Testis (tissue), 2 donors: ENCODE measurements at regions not wholly inside any gene's neighbourhood (a gene's known extent, or its start where the extent isn't known, plus 50 kb on each side); places are given as distances from the start of the nearest gene placed in this dataset.
"Not testable (repeated sequence)": the region's sequence is repeated elsewhere in the genome, so short reads cannot be mapped to it uniquely, and the experiment has no call there.

Experiments
- DNase-seq: peaks from one replicate; pipeline ENCODE4 v3.0.0-alpha.2; 2019
- H3K27ac ChIP-seq, 2 donors: fragments of 200-600 bp; sonication (generic); one replicate each; pipeline ENCODE4 v1.5.1; 2019
- H3K27me3 ChIP-seq: fragments of 200-600 bp; sonication (generic); one replicate; pipeline ENCODE4 v1.5.1; 2019
- H3K36me3 ChIP-seq: fragments of 200-600 bp; sonication (generic); one replicate; pipeline ENCODE4 v1.5.1; 2017; ENCODE audit warnings: low read depth; ENCODE audit errors: missing control alignments
- H3K4me1 ChIP-seq: fragments of 200-600 bp; sonication (generic); one replicate; pipeline ENCODE4 v1.5.1; 2019
- H3K4me3 ChIP-seq, 2 donors: fragments of 200-600 bp; sonication (generic); one replicate each; pipeline ENCODE4 v1.5.1; 2017 to 2019
- H3K9me3 ChIP-seq: fragments of 200-600 bp; sonication (generic); one replicate; pipeline ENCODE4 v1.5.1; 2017
- CTCF ChIP-seq, 3 experiments: fragments of 450-650 bp in 2 of 3; fragments of 200-600 bp in 1 of 3; sonication (generic) in 1 of 3; IDR thresholded peaks; one replicate each; pipeline ENCODE4 v1.5.1; 2016 to 2019; ENCODE audit warnings: antibody characterized with exemption in 3 of 3, mild to moderate bottlenecking in 2 of 3, moderate library complexity in 1 of 3
- POLR2A ChIP-seq: fragments of 450-650 bp; IDR thresholded peaks from one replicate; pipeline ENCODE4 v1.6.1; 2017; ENCODE audit warnings: antibody characterized with exemption, mild to moderate bottlenecking, moderate library complexity
- whole genome bisulfite sequencing, 2 donors: methylation state at CpG; one replicate each; pipeline ENCODE4 v1.1.5; 2018; 5-methylcytosine and 5-hydroxymethylcytosine counted together
- intact Hi-C: fragments of 100-400 bp; cut with DNase I; formaldehyde crosslinking; loops from one replicate; pipeline ENCODE4 v1.15.1; 2023; ENCODE audit warnings: low total_unique reads

- Histone ChIP-seq H3K4me3 (no peak overlapping the region), H3K36me3 (no peaks in the 10 kb centered on the region), H3K27ac (no peak overlapping the region), H3K27me3 (no peaks in the 10 kb centered on the region), H3K9me3 (no peaks in the 10 kb centered on the region), H3K4me1 (no peaks in the 10 kb centered on the region)
- TF ChIP-seq CTCF (IDR thresholded peaks at IDR 0.05) (no peak), POLR2A (no peak)
- no peak for DNase-seq
- intact Hi-C loops = no loop called here
Measured at GRCh38 chr6:85715797-85716196, 73.1 kb upstream of the SYNCRIP start.

- H3K4me1 ChIP-seq = no peaks in the 10 kb centered on the region
- H3K27me3 ChIP-seq = no peaks in the 10 kb centered on the region
- H3K27ac ChIP-seq = no peak overlapping the region
- WGBS, 2 donors = 85 to 87% methylated on average over 9 of the region's 9 CpGs
- H3K36me3 ChIP-seq = no peaks in the 10 kb centered on the region
- no peak for DNase-seq
- intact Hi-C loops = no loop called here
- no peak overlapping the region for H3K4me3 ChIP-seq
- H3K9me3 ChIP-seq = no peaks in the 10 kb centered on the region
- TF ChIP-seq POLR2A = no peak
- no peak for TF ChIP-seq CTCF (IDR thresholded peaks at IDR 0.05)
Measured at GRCh38 chr6:85714893-85715530, 72.3 kb upstream of the SYNCRIP start.

GRCh38 chr6:85712346-85712745 is 69.7 kb upstream of the SYNCRIP start:
- Histone ChIP-seq H3K4me1 (no peaks in the 10 kb centered on the region), H3K9me3 (no peaks in the 10 kb centered on the region), H3K27me3 (no peaks in the 10 kb centered on the region), H3K4me3 (no peak overlapping the region), H3K27ac (no peak overlapping the region), H3K36me3 (no peaks in the 10 kb centered on the region)
- intact Hi-C loops = no loop called here
- 84 to 90% methylated on average over 2 of the region's 2 CpGs for WGBS, 2 donors
- no peak for DNase-seq
- TF ChIP-seq POLR2A (no peak), CTCF (IDR thresholded peaks at IDR 0.05) (no peak)

GRCh38 chr6:85707515-85708145 is 64.9 kb upstream of the SYNCRIP start:
- H3K9me3 ChIP-seq, H3K27ac ChIP-seq, H3K36me3 ChIP-seq, DNase-seq, H3K4me3 ChIP-seq, H3K27me3 ChIP-seq, H3K4me1 ChIP-seq, intact Hi-C loops: not testable (repeated sequence)
- WGBS, 2 donors = 92 to 96% methylated on average over 1 of the region's 1 CpG

- Histone ChIP-seq H3K27me3 (no peaks in the 10 kb centered on the region), H3K9me3 (no peaks in the 10 kb centered on the region), H3K27ac (no peak overlapping the region), H3K4me3 (no peak overlapping the region), H3K36me3 (no peaks in the 10 kb centered on the region), H3K4me1 (no peaks in the 10 kb centered on the region)
- no peak for TF ChIP-seq CTCF (IDR thresholded peaks at IDR 0.05)
- no peak for TF ChIP-seq POLR2A
- no peak for DNase-seq
- intact Hi-C loops = no loop called here
- WGBS, 2 donors = 80 to 86% methylated on average over 1 to 3 of the region's 3 CpGs
Measured at GRCh38 chr6:85706272-85706671, 63.6 kb upstream of the SYNCRIP start.
